Liver (tissue), 8 donors: ENCODE measurements at regions not wholly inside any gene's neighbourhood (a gene's known extent, or its start where the extent isn't known, plus 50 kb on each side); places are given as distances from the start of the nearest gene placed in this dataset.

ENCODE experiments used
- DNase-seq: peaks from one replicate; pipeline ENCODE4 v3.0.0-alpha.2; 2017; ENCODE audit warnings: low spot score
- H3K27ac ChIP-seq, 2 donors: one replicate each; pipeline ENCODE4 v1.7.0; 2013; ENCODE audit warnings: inconsistent platforms in 2 of 2, low read length in 2 of 2, control low read depth in 1 of 2, low read depth in 1 of 2, mild to moderate bottlenecking in 1 of 2
- H3K27me3 ChIP-seq, 4 donors: one replicate each; pipeline versions ENCODE4 v1.6.1 to v1.7.0; 2013; ENCODE audit warnings: low read length in 3 of 4, inconsistent platforms in 1 of 4, mild to moderate bottlenecking in 1 of 4, moderate library complexity in 1 of 4; ENCODE audit not compliant: control insufficient read depth in 4 of 4, insufficient read depth in 4 of 4
- H3K36me3 ChIP-seq, 4 donors: one replicate each; pipeline versions ENCODE4 v1.6.1 to v1.7.0; 2013; ENCODE audit warnings: low read length in 3 of 4, mild to moderate bottlenecking in 3 of 4, low read depth in 1 of 4, moderate library complexity in 1 of 4; ENCODE audit not compliant: control insufficient read depth in 4 of 4, insufficient read depth in 3 of 4
- H3K4me1 ChIP-seq, 4 donors: one replicate each; pipeline versions ENCODE4 v1.6.1 to v1.7.0; 2013; ENCODE audit warnings: low read length in 3 of 4, mild to moderate bottlenecking in 3 of 4, moderate library complexity in 1 of 4; ENCODE audit not compliant: control insufficient read depth in 4 of 4, insufficient read depth in 4 of 4
- H3K4me3 ChIP-seq, 3 donors: one replicate each; pipeline versions ENCODE4 v1.6.1 to v1.7.0; 2013; ENCODE audit warnings: low read length in 3 of 3, control low read depth in 1 of 3, low read depth in 1 of 3, mild to moderate bottlenecking in 1 of 3
- H3K9ac ChIP-seq, 2 donors: one replicate each; pipeline ENCODE4 v1.7.0; 2013; ENCODE audit warnings: low read length in 2 of 2, mild to moderate bottlenecking in 2 of 2, moderate library complexity in 2 of 2, control low read depth in 1 of 2, low read depth in 1 of 2
- H3K9me3 ChIP-seq, 4 donors: one replicate each; pipeline versions ENCODE4 v1.6.1 to v1.7.0; 2013; ENCODE audit warnings: low read length in 3 of 4; ENCODE audit not compliant: control insufficient read depth in 4 of 4
- ATF3 ChIP-seq: IDR thresholded peaks from 2 replicates; pipeline ENCODE4 v1.6.1; 2016; ENCODE audit warnings: antibody characterized with exemption
- CTCF ChIP-seq: fragments of 150-350 bp; IDR thresholded peaks from 2 replicates; pipeline ENCODE4 v1.5.1; 2017; ENCODE audit warnings: improper control_type of control experiment, low read depth, low read length; ENCODE audit not compliant: missing input control
- EGR1 ChIP-seq, 2 donors: IDR thresholded peaks; 2 replicates each; pipeline ENCODE4 v1.6.1; 2016 to 2018; ENCODE audit warnings: antibody characterized with exemption in 2 of 2, low read depth in 2 of 2
- FOXA1 ChIP-seq: IDR thresholded peaks from 2 replicates; pipeline ENCODE4 v1.6.1; 2016; ENCODE audit warnings: antibody characterized with exemption
- FOXA2 ChIP-seq: IDR thresholded peaks from 2 replicates; pipeline ENCODE4 v1.6.1; 2016; ENCODE audit warnings: antibody characterized with exemption
- GABPA ChIP-seq, 2 donors: IDR thresholded peaks in 1 of 2; conservative IDR thresholded peaks in 1 of 2; 2 replicates each; pipeline ENCODE4 v1.6.1; 2016; ENCODE audit warnings: antibody characterized with exemption in 2 of 2, mild to moderate bottlenecking in 1 of 2, moderate library complexity in 1 of 2
- HNF4A ChIP-seq, 2 donors: conservative IDR thresholded peaks; 2 replicates each; pipeline ENCODE4 v1.6.1; 2016; ENCODE audit warnings: antibody characterized with exemption in 2 of 2, mild to moderate bottlenecking in 2 of 2
- HNF4G ChIP-seq: IDR thresholded peaks from 2 replicates; pipeline ENCODE4 v1.6.1; 2016; ENCODE audit warnings: antibody characterized with exemption
- JUND ChIP-seq, 2 donors: IDR thresholded peaks; 2 replicates each; pipeline ENCODE4 v1.6.1; 2016; ENCODE audit warnings: antibody characterized with exemption in 2 of 2
- MAX ChIP-seq: IDR thresholded peaks from 2 replicates; pipeline ENCODE4 v1.6.1; 2016; ENCODE audit warnings: antibody characterized with exemption
- NR2F2 ChIP-seq: IDR thresholded peaks from 2 replicates; pipeline ENCODE4 v1.6.1; 2016; ENCODE audit warnings: antibody characterized with exemption
- RAD21 ChIP-seq, 2 donors: IDR thresholded peaks; 2 replicates each; pipeline ENCODE4 v1.6.1; 2016; ENCODE audit warnings: antibody characterized with exemption in 2 of 2, mild to moderate bottlenecking in 2 of 2
- REST ChIP-seq: IDR thresholded peaks from 2 replicates; pipeline ENCODE4 v1.6.1; 2016; ENCODE audit warnings: antibody characterized with exemption, mild to moderate bottlenecking
- RXRA ChIP-seq, 2 donors: IDR thresholded peaks; 2 replicates each; pipeline ENCODE4 v1.6.1; 2017 to 2018; ENCODE audit warnings: antibody characterized with exemption in 2 of 2, mild to moderate bottlenecking in 1 of 2
- SP1 ChIP-seq: IDR thresholded peaks from 2 replicates; pipeline ENCODE4 v1.6.1; 2018; ENCODE audit warnings: antibody characterized with exemption, mild to moderate bottlenecking
- TAF1 ChIP-seq: conservative IDR thresholded peaks from 2 replicates; pipeline ENCODE4 v1.6.1; 2016; ENCODE audit warnings: antibody characterized with exemption, mild to moderate bottlenecking
- YY1 ChIP-seq: IDR thresholded peaks from 2 replicates; pipeline ENCODE4 v1.6.1; 2016; ENCODE audit warnings: antibody characterized with exemption, mild to moderate bottlenecking
- ZBTB33 ChIP-seq: IDR thresholded peaks from 2 replicates; pipeline ENCODE4 v1.6.1; 2016; ENCODE audit warnings: antibody characterized with exemption
- WGBS: extraction: QIAGEN DNeasy Blood & Tissue Kit; methylation state at CpG from one replicate; pipeline ENCODE4 v1.1.7; 2013; 5-methylcytosine and 5-hydroxymethylcytosine counted together
- donor health status: healthy.
- donor health status: healthy.
- donor health status: healthy.
- donor health status: healthy.
- donor health status: healthy.

GRCh38 chr4:136768925-136769275, 763.4 kb downstream of the PCDH18 start:
- no peak overlapping the region for H3K4me3 ChIP-seq
- DNase-seq = no peak
- 19% methylated on average over 1 of the region's 1 CpG for WGBS
- TF ChIP-seq NR2F2 = no peak
- no peak for TF ChIP-seq FOXA1
- no peak for TF ChIP-seq TAF1
- no peak for TF ChIP-seq EGR1 (IDR thresholded peaks at IDR 0.05; ENCODE audit: low read depth in 2 of 2)
- no peak for TF ChIP-seq RXRA (IDR thresholded peaks at IDR 0.05)
- no peak for TF ChIP-seq CTCF
- no peak for TF ChIP-seq MAX
- TF ChIP-seq FOXA2 = no peak
- TF ChIP-seq YY1 = no peak
- TF ChIP-seq ZBTB33 = no peak
- TF ChIP-seq JUND (IDR thresholded peaks at IDR 0.05) = no peak
- no peak for TF ChIP-seq ATF3
- TF ChIP-seq SP1 = no peak
- no peak for TF ChIP-seq RAD21 (IDR thresholded peaks at IDR 0.05)
- TF ChIP-seq GABPA (IDR thresholded peaks at IDR 0.05 in 1 of 2, conservative IDR thresholded peaks at IDR 0.05 in 1 of 2) = no peak
- TF ChIP-seq HNF4G = no peak
- no peak for TF ChIP-seq REST
- TF ChIP-seq HNF4A (conservative IDR thresholded peaks at IDR 0.05) = no peak
- peaks cover 0 to 3% (median 0%) of the 10 kb centered on the region in 4 donors for H3K27me3 ChIP-seq
- H3K9me3 ChIP-seq = peaks cover 0 to 3% (median 0%) of the 10 kb centered on the region in 4 donors
- H3K4me1 ChIP-seq = no peaks in the 10 kb centered on the region
- H3K27ac ChIP-seq = no peak overlapping the region
- H3K9ac ChIP-seq = no peak overlapping the region
- H3K36me3 ChIP-seq = no peaks in the 10 kb centered on the region
